Left ventricle myocardium inferior (tissue), 1 donor: ENCODE measurements at regions not wholly inside any gene's neighbourhood (a gene's known extent, or its start where the extent isn't known, plus 50 kb on each side); places are given as distances from the start of the nearest gene placed in this dataset.

Experiments used
- DNase-seq: peaks from one replicate; pipeline ENCODE4 v3.0.0-alpha.2; 2020
- H3K27ac ChIP-seq: fragments of 200-600 bp; replicated peaks from 2 replicates; pipeline ENCODE4 v1.8.0; 2021
- H3K27me3 ChIP-seq: fragments of 200-600 bp; 2 replicates; pipeline ENCODE4 v1.8.0; 2021; ENCODE audit warnings: low read depth
- H3K36me3 ChIP-seq: fragments of 200-600 bp; 2 replicates; pipeline ENCODE4 v1.8.0; 2021
- H3K4me1 ChIP-seq: fragments of 200-600 bp; 2 replicates; pipeline ENCODE4 v1.8.0; 2021
- H3K4me3 ChIP-seq: fragments of 200-600 bp; 2 replicates; pipeline ENCODE4 v1.8.0; 2021; ENCODE audit warnings: mild to moderate bottlenecking, moderate library complexity
- H3K9me3 ChIP-seq: fragments of 200-600 bp; replicated peaks from 2 replicates; pipeline ENCODE4 v1.8.0; 2021
- CTCF ChIP-seq: fragments of 200-600 bp; IDR thresholded peaks from 2 replicates; pipeline ENCODE4 v1.8.0; 2021; ENCODE audit warnings: antibody characterized with exemption, mild to moderate bottlenecking, borderline replicate concordance
- intact Hi-C: fragments of 100-400 bp; cut with micrococcal nuclease; formaldehyde crosslinking; loops from one replicate; pipeline ENCODE4 v1.11.0; 2022
- donor health status: DM: no; HTN: yes; CAD: no; lungs with severe emphysema.

GRCh38 chr11:22467248-22467647 is 129.1 kb downstream of the SLC17A6 start:
- DNase-seq, result no peak
- intact Hi-C loops, result no loop called here
- no peaks in the 10 kb centered on the region for H3K9me3 ChIP-seq
- no peak overlapping the region for H3K4me3 ChIP-seq
- H3K4me1 ChIP-seq, result no peaks in the 10 kb centered on the region
- H3K27me3 ChIP-seq, result peaks cover 13% of the 10 kb centered on the region
- TF ChIP-seq CTCF, result no peak
- H3K36me3 ChIP-seq, result no peaks in the 10 kb centered on the region
- no peak overlapping the region for H3K27ac ChIP-seq

GRCh38 chr11:22466809-22467208 is 128.6 kb downstream of the SLC17A6 start:
- no peak for DNase-seq
- no peak for TF ChIP-seq CTCF
- Histone ChIP-seq H3K27ac (no peak overlapping the region), H3K4me3 (no peak overlapping the region), H3K36me3 (no peaks in the 10 kb centered on the region), H3K27me3 (peaks cover 13% of the 10 kb centered on the region), H3K9me3 (no peaks in the 10 kb centered on the region), H3K4me1 (no peaks in the 10 kb centered on the region)
- intact Hi-C loops, result no loop called here

GRCh38 chr11:22466351-22466750 is 128.2 kb downstream of the SLC17A6 start:
- intact Hi-C loops, result no loop called here
- no peak overlapping the region for H3K27ac ChIP-seq
- peaks cover 13% of the 10 kb centered on the region for H3K27me3 ChIP-seq
- TF ChIP-seq CTCF, result no peak
- DNase-seq, result no peak
- H3K36me3 ChIP-seq, result no peaks in the 10 kb centered on the region
- no peak overlapping the region for H3K4me3 ChIP-seq
- no peaks in the 10 kb centered on the region for H3K9me3 ChIP-seq
- no peaks in the 10 kb centered on the region for H3K4me1 ChIP-seq

- Histone ChIP-seq H3K27me3 (peaks cover 13% of the 10 kb centered on the region), H3K27ac (no peak overlapping the region), H3K36me3 (no peaks in the 10 kb centered on the region), H3K4me3 (no peak overlapping the region), H3K9me3 (no peaks in the 10 kb centered on the region), H3K4me1 (no peaks in the 10 kb centered on the region)
- no peak for TF ChIP-seq CTCF
- intact Hi-C loops, result no loop called here
- DNase-seq, result no peak
These were observed 127.4 kb downstream of the SLC17A6 start for GRCh38 chr11:22465620-22466019.

GRCh38 chr11:22461626-22462025 is 123.4 kb downstream of the SLC17A6 start:
- Histone ChIP-seq H3K27me3 (no peaks in the 10 kb centered on the region), H3K4me3 (no peak overlapping the region), H3K36me3 (no peaks in the 10 kb centered on the region), H3K9me3 (no peaks in the 10 kb centered on the region), H3K4me1 (no peaks in the 10 kb centered on the region), H3K27ac (no peak overlapping the region)
- TF ChIP-seq CTCF, result no peak
- intact Hi-C loops, result no loop called here
- no peak for DNase-seq

- no peaks in the 10 kb centered on the region for H3K9me3 ChIP-seq
- H3K36me3 ChIP-seq, result no peaks in the 10 kb centered on the region
- no peak for DNase-seq
- intact Hi-C loops, result no loop called here
- no peak for TF ChIP-seq CTCF
- no peak overlapping the region for H3K4me3 ChIP-seq
- H3K4me1 ChIP-seq, result no peaks in the 10 kb centered on the region
- no peak overlapping the region for H3K27ac ChIP-seq
- H3K27me3 ChIP-seq, result no peaks in the 10 kb centered on the region
These were observed 122.0 kb downstream of the SLC17A6 start for GRCh38 chr11:22460181-22460580.
